Upper lobe of left lung (tissue), 6 donors: ENCODE measurements at regions not wholly inside any gene's neighbourhood (a gene's known extent, or its start where the extent isn't known, plus 50 kb on each side); places are given as distances from the start of the nearest gene placed in this dataset.

Experiments
- ATAC-seq, 2 donors: fragments of 200-7000 bp; cut with Tn5 transposase; one replicate each; pipeline ENCODE4 v1.9.1; 2022; ENCODE audit warnings: mild to moderate bottlenecking in 2 of 2, moderate library complexity in 2 of 2; ENCODE audit not compliant: low FRiP score in 2 of 2
- DNase-seq, 2 donors: peaks; one replicate each; pipeline ENCODE4 v3.0.0-alpha.2; 2019 to 2020
- H3K27ac ChIP-seq, 4 donors: fragments of 200-600 bp; sonication (generic); one replicate each; pipeline ENCODE4 v1.5.1; 2016 to 2019
- H3K27me3 ChIP-seq, 4 donors: fragments of 200-600 bp; sonication (generic); one replicate each; pipeline ENCODE4 v1.5.1; 2017 to 2019
- H3K36me3 ChIP-seq, 4 donors: fragments of 200-600 bp; sonication (generic); one replicate each; pipeline ENCODE4 v1.5.1; 2016 to 2019
- H3K4me1 ChIP-seq, 4 donors: fragments of 200-600 bp; sonication (generic); one replicate each; pipeline ENCODE4 v1.5.1; 2018 to 2019
- H3K4me3 ChIP-seq, 4 donors: fragments of 200-600 bp; sonication (generic); one replicate each; pipeline ENCODE4 v1.5.1; 2017 to 2019; ENCODE audit warnings: mild to moderate bottlenecking in 2 of 4, moderate library complexity in 1 of 4
- H3K9me3 ChIP-seq, 4 donors: fragments of 200-600 bp; sonication (generic); one replicate each; pipeline ENCODE4 v1.5.1; 2018 to 2019
- CTCF ChIP-seq, 6 experiments: fragments of 450-650 bp in 4 of 6; fragments of 200-600 bp in 2 of 6; sonication (generic) in 2 of 6; IDR thresholded peaks; one replicate each; pipeline ENCODE4 v1.5.1; 2016 to 2019; ENCODE audit warnings: antibody characterized with exemption in 6 of 6
- EP300 ChIP-seq, 4 donors: sonication (generic); formaldehyde crosslinking; IDR thresholded peaks; one replicate each; pipeline ENCODE4 v1.5.1; 2017; ENCODE audit warnings: antibody characterized with exemption in 4 of 4, control low read depth in 2 of 4
- POLR2A ChIP-seq, 4 donors: fragments of 450-650 bp; IDR thresholded peaks; one replicate each; pipeline ENCODE4 v1.5.1; 2016 to 2017; ENCODE audit warnings: antibody characterized with exemption in 4 of 4, mild to moderate bottlenecking in 2 of 4
- POLR2AphosphoS5 ChIP-seq, 2 donors: sonication (generic); formaldehyde crosslinking; IDR thresholded peaks; one replicate each; pipeline ENCODE4 v1.5.1; 2017; ENCODE audit warnings: antibody characterized with exemption in 2 of 2
- WGBS, 2 donors: methylation state at CpG; one replicate each; pipeline ENCODE4 v1.1.5; 2017 to 2018; 5-methylcytosine and 5-hydroxymethylcytosine counted together
- donor health status: DM: no; HTN: no; CAD: no; lungs with moderate emphysema.
- donor health status: DM: no; HTN: yes; CAD: no; lungs with severe emphysema.

- no peak for TF ChIP-seq POLR2A (IDR thresholded peaks at IDR 0.05)
- no peak for TF ChIP-seq EP300 (IDR thresholded peaks at IDR 0.05)
- no peak for TF ChIP-seq POLR2AphosphoS5 (IDR thresholded peaks at IDR 0.05)
- no peak for TF ChIP-seq CTCF (IDR thresholded peaks at IDR 0.05)
- no peak overlapping the region for H3K27ac ChIP-seq
- no peaks in the 10 kb centered on the region for H3K36me3 ChIP-seq
- H3K4me1 ChIP-seq, result peaks cover 0 to 6% (median 0%) of the 10 kb centered on the region in 4 donors
- H3K4me3 ChIP-seq, result no peak overlapping the region
- WGBS, 2 donors, result 15 to 19% methylated on average over 2 of the region's 2 CpGs
- no peaks in the 10 kb centered on the region for H3K27me3 ChIP-seq
- no peak for DNase-seq
- no peaks in the 10 kb centered on the region for H3K9me3 ChIP-seq
- no peak for ATAC-seq
Observed at GRCh38 chr12:14188744-14189143, 176.7 kb upstream of the ATF7IP start.

- WGBS, 2 donors, result 70 to 89% methylated on average over 1 of the region's 1 CpG
- TF ChIP-seq POLR2AphosphoS5 (IDR thresholded peaks at IDR 0.05) (no peak), EP300 (IDR thresholded peaks at IDR 0.05) (no peak), POLR2A (IDR thresholded peaks at IDR 0.05) (no peak), CTCF (IDR thresholded peaks at IDR 0.05) (no peak)
- H3K36me3 ChIP-seq, result no peaks in the 10 kb centered on the region
Observed at GRCh38 chr12:14190694-14191093, 174.8 kb upstream of the ATF7IP start.

DNA sequence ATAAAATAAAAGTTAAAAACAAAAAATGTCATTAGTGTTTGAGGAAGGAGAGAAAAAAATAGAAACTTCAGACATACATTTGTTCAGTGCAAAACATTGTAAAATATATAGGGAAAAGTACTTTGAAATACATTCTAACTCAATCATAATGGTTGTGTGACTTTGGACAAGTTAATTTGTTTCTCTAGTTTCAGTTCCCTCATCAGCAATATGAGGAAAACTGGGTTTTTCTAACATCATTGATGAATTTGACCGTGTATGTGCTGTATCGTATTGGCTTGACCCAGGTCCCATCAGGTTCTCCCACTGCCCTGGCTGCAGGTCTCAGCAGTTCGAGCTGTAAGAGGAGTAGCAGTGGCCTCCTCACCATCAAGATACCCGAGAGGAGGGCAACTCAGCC, 173.9 kb upstream of the ATF7IP start:
- ATAC-seq, result no peak
- no peak for TF ChIP-seq POLR2AphosphoS5 (IDR thresholded peaks at IDR 0.05)
- TF ChIP-seq CTCF (IDR thresholded peaks at IDR 0.05), result no peak
- TF ChIP-seq POLR2A (IDR thresholded peaks at IDR 0.05), result no peak
- TF ChIP-seq EP300 (IDR thresholded peaks at IDR 0.05), result no peak
- Histone ChIP-seq H3K4me1 (no peaks in the 10 kb centered on the region), H3K36me3 (no peaks in the 10 kb centered on the region), H3K27ac (no peak overlapping the region), H3K9me3 (no peaks in the 10 kb centered on the region), H3K4me3 (no peak overlapping the region), H3K27me3 (no peaks in the 10 kb centered on the region)
- no peak for DNase-seq
- 85 to 93% methylated on average over 4 of the region's 4 CpGs for WGBS, 2 donors

More at GRCh38 chr12:14190694-14191093, 174.8 kb upstream of the ATF7IP start:
- H3K9me3 ChIP-seq, result no peaks in the 10 kb centered on the region
- H3K27ac ChIP-seq, result no peak overlapping the region
- no peaks in the 10 kb centered on the region for H3K27me3 ChIP-seq
- H3K4me3 ChIP-seq, result no peak overlapping the region
- ATAC-seq (no peak), DNase-seq (no peak)
- peaks cover 0 to 3% (median 0%) of the 10 kb centered on the region in 4 donors for H3K4me1 ChIP-seq

DNA sequence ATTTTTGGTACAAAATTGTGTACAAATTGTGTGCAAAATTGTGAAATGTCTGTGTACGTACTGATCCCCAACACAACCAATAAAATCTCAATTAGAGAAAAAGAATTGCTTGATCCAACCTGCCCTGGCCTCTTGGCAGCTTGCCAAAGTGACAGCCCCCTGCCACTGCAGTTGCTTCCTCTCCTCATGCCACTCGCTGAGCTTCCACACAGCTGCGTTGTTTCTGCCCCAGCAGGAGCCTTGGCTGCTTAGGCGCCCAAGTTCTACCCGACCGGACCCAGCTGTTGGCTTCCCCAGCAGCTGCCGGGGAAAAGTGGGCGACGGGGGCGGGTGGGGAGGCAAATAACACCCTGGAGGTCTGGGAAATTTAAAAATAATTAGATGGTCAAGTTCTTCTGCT, 171.8 kb upstream of the ATF7IP start:
- Histone ChIP-seq H3K27me3 (no peaks in the 10 kb centered on the region), H3K27ac (no peak overlapping the region), H3K9me3 (no peaks in the 10 kb centered on the region), H3K36me3 (no peaks in the 10 kb centered on the region), H3K4me1 (no peaks in the 10 kb centered on the region), H3K4me3 (no peak overlapping the region)
- WGBS, 2 donors, result 48 to 61% methylated on average over 10 of the region's 10 CpGs
- ATAC-seq, result no peak
- peak in 1 of 2 donors; percentile 28 for DNase-seq
- no peak for TF ChIP-seq POLR2A (IDR thresholded peaks at IDR 0.05)
- TF ChIP-seq POLR2AphosphoS5 (IDR thresholded peaks at IDR 0.05), result no peak
- TF ChIP-seq CTCF (IDR thresholded peaks at IDR 0.05), result no peak
- no peak for TF ChIP-seq EP300 (IDR thresholded peaks at IDR 0.05)

DNA sequence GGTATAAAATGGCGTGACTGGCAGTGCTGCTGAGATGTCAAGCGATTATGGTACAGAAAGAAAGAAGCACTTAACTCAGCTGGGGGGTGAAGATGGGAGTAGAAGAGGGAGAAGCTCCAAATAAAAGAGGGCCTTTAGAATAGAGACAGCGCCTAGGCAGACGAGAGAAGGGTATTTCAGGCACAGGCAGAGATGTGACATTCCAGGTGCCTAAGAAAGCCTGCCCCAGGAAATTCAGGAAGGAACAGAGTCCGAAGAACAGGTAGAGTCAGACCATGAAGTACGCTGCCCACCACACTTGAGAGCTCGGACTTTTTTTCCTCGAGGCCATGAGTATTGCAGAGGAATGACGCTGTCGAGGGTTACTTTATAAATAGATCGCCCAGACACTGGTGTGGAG, 170.9 kb upstream of the ATF7IP start:
- Histone ChIP-seq H3K36me3 (no peaks in the 10 kb centered on the region), H3K9me3 (no peaks in the 10 kb centered on the region), H3K4me1 (no peaks in the 10 kb centered on the region), H3K27ac (no peak overlapping the region), H3K27me3 (no peaks in the 10 kb centered on the region), H3K4me3 (no peak overlapping the region)
- TF ChIP-seq EP300 (IDR thresholded peaks at IDR 0.05) (no peak), CTCF (IDR thresholded peaks at IDR 0.05) (no peak), POLR2AphosphoS5 (IDR thresholded peaks at IDR 0.05) (no peak), POLR2A (IDR thresholded peaks at IDR 0.05) (no peak)
- 79 to 80% methylated on average over 11 of the region's 11 CpGs for WGBS, 2 donors
- ATAC-seq, result no peak
- no peak for DNase-seq
